IMR-90 (cell line): ENCODE measurements at regions not wholly inside any gene's neighbourhood (a gene's known extent, or its start where the extent isn't known, plus 50 kb on each side); places are given as distances from the start of the nearest gene placed in this dataset.

Source experiments
- ATAC-seq: fragments of 200-7000 bp; cut with Tn5 transposase; 2 replicates; pipeline ENCODE4 v1.9.1; 2020; ENCODE audit warnings: low read depth, mild to moderate bottlenecking, moderate library complexity
- BruUV-seq: library from RNA; stranded (reverse); fragments of 400-500 nt; replicated peaks from 2 replicates; lab custom pipeline; 2021; lab: Mats Ljungman, UMichigan
- CTCF ChIA-PET: fragments of 300-600 bp; formaldehyde crosslinking; extraction: SDS; loops from one replicate; lab custom pipeline; 2021; ENCODE audit warnings: antibody characterized with exemption; lab: Yijun Ruan, JAX
- POLR2A ChIA-PET: fragments of 300-600 bp; sonication (Branson Sonifier 250); formaldehyde crosslinking; loops from one replicate; lab custom pipeline; 2022; ENCODE audit warnings: antibody characterized with exemption; ENCODE audit not compliant: unreplicated experiment; lab: Charles Lee
- DNase-seq: peaks from one replicate; pipeline ENCODE4 v3.0.0; 2013
- H2AFZ ChIP-seq: replicated peaks from 2 replicates; pipeline ENCODE3; 2013; ENCODE audit warnings: low read length, mild to moderate bottlenecking; ENCODE audit not compliant: poor library complexity
- H2AK5ac ChIP-seq: 2 replicates; pipeline ENCODE4 v1.6.1; 2013; ENCODE audit warnings: low read depth, low read length, inconsistent platforms
- H2AK9ac ChIP-seq: replicated peaks from 2 replicates; pipeline ENCODE3; 2013; ENCODE audit warnings: mild to moderate bottlenecking, low read depth, low read length, moderate library complexity; ENCODE audit not compliant: poor library complexity
- H2BK120ac ChIP-seq: 2 replicates; pipeline ENCODE4 v1.6.1; 2013; ENCODE audit warnings: low read depth, low read length, inconsistent platforms
- H2BK15ac ChIP-seq: 3 replicates; pipeline ENCODE4 v1.6.1; 2013; ENCODE audit warnings: low read depth, low read length, inconsistent platforms
- H2BK20ac ChIP-seq: 2 replicates; pipeline ENCODE4 v1.6.1; 2013; ENCODE audit warnings: low read depth, mild to moderate bottlenecking, inconsistent platforms, low read length, moderate library complexity
- H2BK5ac ChIP-seq: 2 replicates; pipeline ENCODE4 v1.6.1; 2013; ENCODE audit warnings: mild to moderate bottlenecking, low read depth, low read length, inconsistent platforms; ENCODE audit not compliant: poor library complexity, severe bottlenecking
- H3K14ac ChIP-seq: replicated peaks from 2 replicates; pipeline ENCODE4 v1.6.1; 2013; ENCODE audit warnings: low read depth, low read length, inconsistent platforms
- H3K18ac ChIP-seq: 2 replicates; pipeline ENCODE4 v1.6.1; 2013; ENCODE audit warnings: low read depth, low read length, control low read depth
- H3K23ac ChIP-seq: 2 replicates; pipeline ENCODE4 v1.6.1; 2013; ENCODE audit warnings: low read depth, low read length, inconsistent platforms
- H3K27ac ChIP-seq: 2 replicates; pipeline ENCODE4 v1.5.1; 2013; ENCODE audit warnings: mild to moderate bottlenecking, control low read depth, low read length; ENCODE audit not compliant: insufficient read depth
- H3K27me3 ChIP-seq: 2 replicates; pipeline ENCODE4 v1.6.1; 2013; ENCODE audit warnings: low read length; ENCODE audit not compliant: control insufficient read depth, insufficient read depth
- H3K36me3 ChIP-seq: 2 replicates; pipeline ENCODE4 v1.6.1; 2013; ENCODE audit warnings: low read length, mixed read lengths; ENCODE audit not compliant: control insufficient read depth, insufficient read depth
- H3K4ac ChIP-seq: 2 replicates; pipeline ENCODE4 v1.6.1; 2013; ENCODE audit warnings: low read depth, low read length, inconsistent platforms
- H3K4me1 ChIP-seq: 2 replicates; pipeline ENCODE4 v1.6.1; 2013; ENCODE audit warnings: low read length, mixed read lengths; ENCODE audit not compliant: control insufficient read depth, insufficient read depth
- H3K4me2 ChIP-seq: 2 replicates; pipeline ENCODE4 v1.6.1; 2013; ENCODE audit warnings: low read depth, mild to moderate bottlenecking, control low read depth, low read length, moderate library complexity
- H3K4me3 ChIP-seq: 2 replicates; pipeline ENCODE4 v1.5.1; 2013; ENCODE audit warnings: low read depth, mild to moderate bottlenecking, control low read depth, low read length, moderate library complexity; ENCODE audit not compliant: insufficient read depth
- H3K56ac ChIP-seq: 2 replicates; pipeline ENCODE4 v1.6.1; 2013; ENCODE audit warnings: low read length, inconsistent platforms; ENCODE audit not compliant: insufficient read depth; ENCODE audit errors: extremely low read depth
- H3K79me1 ChIP-seq, 2 experiments: 2 replicates each; pipeline ENCODE4 v1.6.1; 2013; ENCODE audit warnings: low read length in 2 of 2, inconsistent platforms in 1 of 2, low read depth in 1 of 2
- H3K9ac ChIP-seq: 2 replicates; pipeline ENCODE4 v1.6.1; 2013; ENCODE audit warnings: low read depth, low read length, control low read depth
- H3K9me1 ChIP-seq: 2 replicates; pipeline ENCODE4 v1.6.1; 2013; ENCODE audit warnings: low read length, inconsistent platforms; ENCODE audit not compliant: insufficient read depth
- H3K9me3 ChIP-seq: 2 replicates; pipeline ENCODE4 v1.6.1; 2013; ENCODE audit warnings: low read length; ENCODE audit not compliant: control insufficient read depth, insufficient read depth
- H4K20me1 ChIP-seq: 2 replicates; pipeline ENCODE4 v1.6.1; 2013; ENCODE audit warnings: low read length, inconsistent platforms; ENCODE audit not compliant: insufficient read depth
- H4K5ac ChIP-seq: 2 replicates; pipeline ENCODE4 v1.6.1; 2013; ENCODE audit warnings: mild to moderate bottlenecking, low read depth, low read length, control low read depth
- H4K8ac ChIP-seq, 2 experiments: 2 replicates each; pipeline ENCODE4 v1.6.1; 2013; ENCODE audit warnings: low read depth in 2 of 2, low read length in 2 of 2, control low read depth in 1 of 2, inconsistent platforms in 1 of 2
- H4K91ac ChIP-seq: 2 replicates; pipeline ENCODE4 v1.6.1; 2013; ENCODE audit warnings: low read depth, low read length, inconsistent platforms; ENCODE audit not compliant: insufficient read depth
- BHLHE40 ChIP-seq: fragments of 150-350 bp; IDR thresholded peaks from 2 replicates; pipeline ENCODE4 v1.6.1; 2016; ENCODE audit warnings: mild to moderate bottlenecking, low read depth, low read length
- CEBPB ChIP-seq: IDR thresholded peaks from 2 replicates; pipeline ENCODE4 v1.6.1; 2012; ENCODE audit warnings: low read depth, low read length, improper control_type of control experiment
- CHD1 ChIP-seq: IDR thresholded peaks from 2 replicates; pipeline ENCODE4 v1.6.1; 2012; ENCODE audit warnings: low read depth, low read length, improper control_type of control experiment
- ELK1 ChIP-seq: fragments of 150-350 bp; IDR thresholded peaks from 2 replicates; pipeline ENCODE4 v1.6.1; 2016; ENCODE audit warnings: low read depth, mild to moderate bottlenecking, low read length, moderate library complexity, borderline replicate concordance
- FOS ChIP-seq: fragments of 150-350 bp; IDR thresholded peaks from 2 replicates; pipeline ENCODE4 v1.6.1; 2016; ENCODE audit warnings: low read depth, low read length
- MAFK ChIP-seq: IDR thresholded peaks from 2 replicates; pipeline ENCODE4 v1.6.1; 2012; ENCODE audit warnings: low read depth, low read length, improper control_type of control experiment
- MAZ ChIP-seq: IDR thresholded peaks from 2 replicates; pipeline ENCODE4 v1.6.1; 2012; ENCODE audit warnings: low read depth, mild to moderate bottlenecking, low read length, improper control_type of control experiment, moderate library complexity, borderline replicate concordance
- MXI1 ChIP-seq: IDR thresholded peaks from 2 replicates; pipeline ENCODE4 v1.6.1; 2012; ENCODE audit warnings: low read depth, mild to moderate bottlenecking, low read length, moderate library complexity, borderline replicate concordance
- NFE2L2 ChIP-seq: fragments of 150-350 bp; IDR thresholded peaks from 2 replicates; pipeline ENCODE4 v1.6.1; 2016; ENCODE audit warnings: low read depth, mild to moderate bottlenecking, low read length
- POLR2A ChIP-seq: IDR thresholded peaks from 2 replicates; pipeline ENCODE4 v1.6.1; 2012; ENCODE audit warnings: mild to moderate bottlenecking, low read depth, low read length
- RAD21 ChIP-seq: IDR thresholded peaks from 2 replicates; pipeline ENCODE4 v1.6.1; 2012; ENCODE audit warnings: low read length, improper control_type of control experiment
- RCOR1 ChIP-seq: IDR thresholded peaks from 2 replicates; pipeline ENCODE4 v1.6.1; 2012; ENCODE audit warnings: mild to moderate bottlenecking, low read length, improper control_type of control experiment; ENCODE audit not compliant: insufficient replicate concordance
- RFX5 ChIP-seq: IDR thresholded peaks from 2 replicates; pipeline ENCODE4 v1.8.0; 2012; ENCODE audit warnings: low read depth, mild to moderate bottlenecking, low read length, moderate library complexity
- SMC3 ChIP-seq: fragments of 150-350 bp; IDR thresholded peaks from 2 replicates; pipeline ENCODE4 v1.6.1; 2016; ENCODE audit warnings: low read depth, mild to moderate bottlenecking, antibody characterized with exemption, low read length, moderate library complexity
- USF2 ChIP-seq: fragments of 150-350 bp; IDR thresholded peaks from 2 replicates; pipeline ENCODE4 v1.6.1; 2017; ENCODE audit warnings: mild to moderate bottlenecking, antibody characterized with exemption, low read length, low read depth
- WGBS, 2 experiments: methylation state at CpG; one replicate each; pipeline versions ENCODE4 v1.1.5 to v1.1.7; 2013; ENCODE audit warnings: missing lambda C conversion rate in 2 of 2; ENCODE audit not compliant: insufficient read length in 1 of 2; ENCODE audit errors: extremely low coverage in 2 of 2; 5-methylcytosine and 5-hydroxymethylcytosine counted together
- dilution Hi-C: fragments of 300-500 bp; cut with HindIII; formaldehyde crosslinking; loops from one replicate; pipeline ENCODE4 v1.14.3; 2018; ENCODE audit warnings: low sequenced_read_pairs; ENCODE audit not compliant: unreplicated experiment
- in situ Hi-C: fragments of 300-500 bp; cut with MboI; formaldehyde crosslinking; loops from 3 replicates; pipeline ENCODE4 v1.14.3; 2019; ENCODE audit warnings: low sequenced_read_pairs, inconsistent platforms, mixed read lengths
- intact Hi-C: fragments of 100-400 bp; cut with micrococcal nuclease; formaldehyde crosslinking; loops from 2 replicates; pipeline ENCODE4 v1.10.0; 2022

GRCh38 chr21:31491617-31492016 is 147.6 kb upstream of the TIAM1 start:
- Histone ChIP-seq H2BK20ac (no peak overlapping the region), H4K20me1 (no peaks in the 10 kb centered on the region), H3K4me1 (no peaks in the 10 kb centered on the region), H3K18ac (no peak overlapping the region), H3K9ac (no peak overlapping the region), H4K8ac (no peak overlapping the region), H3K23ac (no peak overlapping the region), H3K79me1 (no peaks in the 10 kb centered on the region), H4K5ac (no peak overlapping the region), H3K4me2 (no peak overlapping the region), H3K4me3 (no peak overlapping the region), H4K91ac (no peak overlapping the region), H3K27ac (no peak overlapping the region), H2AFZ (no peak overlapping the region), H3K36me3 (no peaks in the 10 kb centered on the region), H3K14ac (no peak overlapping the region), H3K56ac (no peak overlapping the region), H2AK5ac (no peak overlapping the region), H3K9me3 (peaks cover 5% of the 10 kb centered on the region), H2BK120ac (no peak overlapping the region), H2BK5ac (no peak overlapping the region), H3K27me3 (no peaks in the 10 kb centered on the region), H3K9me1 (no peaks in the 10 kb centered on the region), H2BK15ac (no peak overlapping the region), H2AK9ac (no peak overlapping the region), H3K4ac (no peak overlapping the region)
- ChIA-PET POLR2A (no interaction called here), CTCF (no interaction called here)
- TF ChIP-seq MAFK, result no peak
- TF ChIP-seq MXI1, result no peak
- no peak for TF ChIP-seq RCOR1
- no peak for TF ChIP-seq SMC3
- no peak for TF ChIP-seq RAD21
- no peak for TF ChIP-seq CEBPB
- TF ChIP-seq ELK1, result no peak
- no peak for TF ChIP-seq CHD1
- no peak for TF ChIP-seq POLR2A
- no peak for TF ChIP-seq RFX5
- no peak for TF ChIP-seq FOS
- TF ChIP-seq MAZ, result no peak
- no peak for TF ChIP-seq USF2
- TF ChIP-seq BHLHE40, result no peak
- no peak for TF ChIP-seq NFE2L2
- no CpG with 5 or more reads among the region's 3 CpGs for WGBS, 2 experiments
- dilution Hi-C loops, result no loop called here
- intact Hi-C loops, result no loop called here
- ATAC-seq, result no peak
- in situ Hi-C loops, result no loop called here
- no TSS peak for BruUV-seq
- DNase-seq, result no peak
